Right atrium auricular region (tissue), 2 donors: ENCODE measurements at regions not wholly inside any gene's neighbourhood (a gene's known extent, or its start where the extent isn't known, plus 50 kb on each side); places are given as distances from the start of the nearest gene placed in this dataset.

ENCODE experiments used
- DNase-seq: peaks from one replicate; pipeline ENCODE4 v3.0.0-alpha.2; 2019; ENCODE audit warnings: low spot score
- H3K27ac ChIP-seq, 2 donors: fragments of 200-600 bp; sonication (generic); 1 replicate in 1 of 2; 2 replicates in 1 of 2; pipeline ENCODE4 v1.5.1; 2016 to 2019
- H3K27me3 ChIP-seq, 2 donors: fragments of 200-600 bp; sonication (generic); one replicate each; pipeline versions ENCODE4 v1.5.1 to v1.6.0; 2017 to 2019
- H3K36me3 ChIP-seq: fragments of 200-600 bp; sonication (generic); one replicate; pipeline ENCODE4 v1.5.1; 2016
- H3K4me1 ChIP-seq, 2 donors: fragments of 200-600 bp; sonication (generic); one replicate each; pipeline versions ENCODE4 v1.5.1 to v1.6.0; 2017 to 2019
- H3K4me3 ChIP-seq, 2 donors: fragments of 200-600 bp; sonication (generic); 1 replicate in 1 of 2; 2 replicates in 1 of 2; pipeline ENCODE4 v1.5.1; 2017 to 2019; ENCODE audit warnings: mild to moderate bottlenecking in 1 of 2, moderate library complexity in 1 of 2
- H3K9me3 ChIP-seq, 2 donors: fragments of 200-600 bp; sonication (generic); one replicate each; pipeline ENCODE4 v1.5.1; 2019
- TF ChIP-seq, protein P1 (sequence below), 2 donors: fragments of 200-600 bp; sonication (generic); IDR thresholded peaks; one replicate each; pipeline ENCODE4 v1.5.1; 2019; ENCODE audit warnings: antibody characterized with exemption in 2 of 2

DNA sequence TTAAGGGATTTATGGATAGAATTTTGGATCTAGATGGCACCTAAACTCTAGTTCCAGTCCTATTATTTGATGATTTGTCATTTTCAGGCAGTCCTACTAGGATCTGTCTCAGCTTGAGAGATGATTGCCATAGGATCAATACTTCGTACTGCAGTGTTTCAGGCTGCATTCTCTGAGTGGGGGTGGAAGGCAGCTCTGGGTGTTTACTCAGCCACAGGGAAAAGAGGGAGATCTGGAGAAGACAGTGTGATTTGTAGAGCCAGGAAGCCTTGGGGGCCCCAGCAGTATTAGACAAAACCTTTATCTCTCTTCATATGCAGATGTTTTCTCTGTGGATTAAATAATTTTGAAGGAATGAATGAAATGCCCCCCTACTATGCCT is 188.4 kb upstream of the SYNPR start:
- no peaks in the 10 kb centered on the region for H3K4me1 ChIP-seq
- no peak overlapping the region for H3K4me3 ChIP-seq
- no peaks in the 10 kb centered on the region for H3K36me3 ChIP-seq
- H3K27ac ChIP-seq, result no peak overlapping the region
- DNase-seq, result no peak
- H3K27me3 ChIP-seq, result no peaks in the 10 kb centered on the region
- H3K9me3 ChIP-seq, result no peaks in the 10 kb centered on the region
- TF ChIP-seq, protein P1, sequence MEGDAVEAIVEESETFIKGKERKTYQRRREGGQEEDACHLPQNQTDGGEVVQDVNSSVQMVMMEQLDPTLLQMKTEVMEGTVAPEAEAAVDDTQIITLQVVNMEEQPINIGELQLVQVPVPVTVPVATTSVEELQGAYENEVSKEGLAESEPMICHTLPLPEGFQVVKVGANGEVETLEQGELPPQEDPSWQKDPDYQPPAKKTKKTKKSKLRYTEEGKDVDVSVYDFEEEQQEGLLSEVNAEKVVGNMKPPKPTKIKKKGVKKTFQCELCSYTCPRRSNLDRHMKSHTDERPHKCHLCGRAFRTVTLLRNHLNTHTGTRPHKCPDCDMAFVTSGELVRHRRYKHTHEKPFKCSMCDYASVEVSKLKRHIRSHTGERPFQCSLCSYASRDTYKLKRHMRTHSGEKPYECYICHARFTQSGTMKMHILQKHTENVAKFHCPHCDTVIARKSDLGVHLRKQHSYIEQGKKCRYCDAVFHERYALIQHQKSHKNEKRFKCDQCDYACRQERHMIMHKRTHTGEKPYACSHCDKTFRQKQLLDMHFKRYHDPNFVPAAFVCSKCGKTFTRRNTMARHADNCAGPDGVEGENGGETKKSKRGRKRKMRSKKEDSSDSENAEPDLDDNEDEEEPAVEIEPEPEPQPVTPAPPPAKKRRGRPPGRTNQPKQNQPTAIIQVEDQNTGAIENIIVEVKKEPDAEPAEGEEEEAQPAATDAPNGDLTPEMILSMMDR (IDR thresholded peaks at IDR 0.05), result no peak

DNA sequence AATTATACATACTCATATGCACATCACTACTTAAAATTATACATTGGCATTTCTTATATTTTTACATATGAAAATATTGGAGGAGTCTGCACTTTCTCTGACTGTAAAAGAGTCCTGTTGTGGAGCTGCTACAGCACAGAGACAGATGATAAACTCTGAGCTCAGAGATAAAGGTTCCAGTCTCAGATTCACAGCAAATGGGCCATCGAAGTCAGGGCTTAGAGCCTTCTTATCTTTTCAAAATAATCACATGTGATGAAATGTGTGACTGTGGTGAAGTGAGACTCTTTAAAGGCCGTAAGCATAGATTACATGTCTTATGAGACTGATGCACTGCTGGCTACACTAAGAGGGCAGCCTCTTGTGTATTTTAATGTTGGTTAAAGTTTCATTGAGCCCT is 187.5 kb upstream of the SYNPR start:
- DNase-seq, result no peak
- Histone ChIP-seq H3K9me3 (no peaks in the 10 kb centered on the region), H3K27me3 (no peaks in the 10 kb centered on the region), H3K36me3 (no peaks in the 10 kb centered on the region), H3K27ac (no peak overlapping the region), H3K4me1 (no peaks in the 10 kb centered on the region), H3K4me3 (no peak overlapping the region)
- TF ChIP-seq, protein P1 (IDR thresholded peaks at IDR 0.05), result no peak

DNA sequence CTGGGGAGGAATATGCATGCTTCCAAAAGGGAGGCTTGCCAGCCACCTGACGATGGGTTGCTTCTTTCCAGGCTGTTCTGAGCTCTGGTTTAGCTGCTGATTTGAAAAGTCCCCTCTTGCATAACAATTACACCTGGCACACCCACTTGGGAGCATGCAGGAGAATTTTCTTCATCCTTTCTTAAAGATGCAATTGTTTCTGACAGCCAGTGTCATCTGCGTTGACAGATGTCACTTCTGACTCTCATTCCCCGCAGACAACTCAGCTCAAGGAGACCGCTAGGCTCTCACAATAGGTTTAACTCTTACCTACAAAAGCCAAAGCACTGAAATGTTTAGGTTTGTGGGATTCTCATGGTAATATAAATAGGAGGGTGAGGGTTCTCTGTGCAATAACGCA is 185.6 kb upstream of the SYNPR start:
- Histone ChIP-seq H3K36me3 (no peaks in the 10 kb centered on the region), H3K27ac (no peak overlapping the region), H3K4me3 (no peak overlapping the region), H3K4me1 (no peaks in the 10 kb centered on the region), H3K27me3 (no peaks in the 10 kb centered on the region), H3K9me3 (no peaks in the 10 kb centered on the region)
- TF ChIP-seq, protein P1 (IDR thresholded peaks at IDR 0.05), result no peak
- no peak for DNase-seq

DNA sequence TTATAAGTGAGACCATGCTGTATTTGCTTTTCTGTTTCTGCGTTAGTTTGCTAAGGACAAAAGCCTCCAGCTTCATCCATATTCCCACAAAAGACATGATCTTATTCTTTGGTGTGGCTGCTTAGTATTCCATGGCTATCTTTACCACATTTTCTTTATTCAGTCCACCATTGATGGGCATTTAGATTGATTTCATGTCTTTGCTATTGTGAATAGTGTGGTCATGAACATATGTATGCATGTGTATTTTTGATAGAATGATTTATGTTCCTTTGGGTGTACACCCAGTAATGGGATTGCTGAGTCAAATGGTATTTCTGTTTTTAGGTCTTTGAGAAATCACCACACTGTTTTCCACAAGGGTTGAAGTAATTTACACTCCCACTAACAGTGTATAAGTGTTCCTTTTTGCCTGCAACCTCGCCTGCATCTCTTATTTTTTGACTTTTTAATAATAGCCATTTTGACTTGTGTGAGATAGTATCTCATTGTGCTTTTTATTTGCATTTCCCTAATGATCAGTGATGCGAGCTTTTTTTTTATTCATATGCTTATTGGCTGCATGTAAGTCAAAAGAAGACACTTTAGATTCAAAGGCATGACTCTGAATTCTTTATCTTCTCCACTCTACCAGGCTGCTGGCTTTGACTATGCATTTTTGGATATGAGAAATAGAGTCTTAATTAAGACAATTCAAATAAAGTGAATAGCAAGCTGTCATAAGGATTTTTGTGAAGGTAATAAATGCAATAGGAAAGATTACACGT is 183.3 kb upstream of the SYNPR start:
- H3K27ac ChIP-seq, result no peak overlapping the region
- TF ChIP-seq, protein P1 (IDR thresholded peaks at IDR 0.05), result no peak

DNA sequence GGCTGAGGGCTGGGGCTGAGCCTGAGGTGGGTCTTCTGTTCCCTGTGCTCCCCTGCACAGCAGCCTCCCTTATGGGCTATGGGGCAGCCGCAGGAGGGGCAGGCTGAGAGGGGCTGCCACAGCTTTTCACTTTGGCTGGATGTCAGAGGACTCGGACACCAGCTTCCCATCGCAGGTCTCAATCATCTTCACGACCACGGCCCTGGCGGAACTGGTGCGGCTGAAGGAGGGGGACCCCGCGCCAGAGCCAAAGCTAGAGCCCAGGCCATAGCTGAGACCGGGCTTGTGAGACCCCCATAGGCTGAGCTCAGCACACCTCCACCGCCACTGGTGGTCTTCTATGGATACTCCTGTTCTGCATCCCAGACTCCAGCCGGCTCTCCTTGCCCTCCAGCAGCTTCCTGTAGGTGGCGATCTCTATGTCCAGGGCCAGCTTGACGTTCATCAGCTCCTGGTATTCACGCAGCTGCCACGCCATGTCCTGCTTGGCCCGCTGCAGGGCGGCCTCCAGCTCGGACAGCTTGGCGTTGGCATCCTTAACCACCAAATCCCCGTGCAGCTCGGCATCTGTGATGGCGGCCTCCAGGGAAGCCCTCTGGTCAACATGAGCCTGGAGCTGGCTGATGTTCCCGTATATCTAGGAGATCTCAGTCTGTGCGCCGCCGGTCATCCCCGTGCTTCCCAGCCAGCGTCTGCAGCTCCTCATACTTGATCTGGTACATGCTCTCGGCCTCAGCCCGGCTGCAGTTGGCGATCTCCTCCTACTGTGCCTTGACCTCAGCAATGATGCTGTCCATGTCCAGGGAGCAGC is 181.7 kb upstream of the SYNPR start:
- no peaks in the 10 kb centered on the region for H3K36me3 ChIP-seq
- no peak overlapping the region for H3K4me3 ChIP-seq
- TF ChIP-seq, protein P1 (IDR thresholded peaks at IDR 0.05), result no peak
- DNase-seq, result no peak
- H3K4me1 ChIP-seq, result no peaks in the 10 kb centered on the region
- no peaks in the 10 kb centered on the region for H3K9me3 ChIP-seq
- H3K27ac ChIP-seq, result no peak overlapping the region
- H3K27me3 ChIP-seq, result no peaks in the 10 kb centered on the region

More for the DNA sequence above, 183.3 kb upstream of the SYNPR start:
- Histone ChIP-seq H3K27me3 (no peaks in the 10 kb centered on the region), H3K4me3 (no peak overlapping the region), H3K36me3 (no peaks in the 10 kb centered on the region), H3K9me3 (no peaks in the 10 kb centered on the region), H3K4me1 (no peaks in the 10 kb centered on the region)
- no peak for DNase-seq
